HG03039 (cell line): ENCODE measurements at regions not wholly inside any gene's neighbourhood (a gene's known extent, or its start where the extent isn't known, plus 50 kb on each side); places are given as distances from the start of the nearest gene placed in this dataset.

Experiments
- ATAC-seq: cut with Tn5 transposase; IDR thresholded peaks from one replicate; pipeline ENCODE4 v1.9.1; 2021; ENCODE audit warnings: mild to moderate bottlenecking, moderate library complexity; ENCODE audit not compliant: unreplicated experiment

DNA sequence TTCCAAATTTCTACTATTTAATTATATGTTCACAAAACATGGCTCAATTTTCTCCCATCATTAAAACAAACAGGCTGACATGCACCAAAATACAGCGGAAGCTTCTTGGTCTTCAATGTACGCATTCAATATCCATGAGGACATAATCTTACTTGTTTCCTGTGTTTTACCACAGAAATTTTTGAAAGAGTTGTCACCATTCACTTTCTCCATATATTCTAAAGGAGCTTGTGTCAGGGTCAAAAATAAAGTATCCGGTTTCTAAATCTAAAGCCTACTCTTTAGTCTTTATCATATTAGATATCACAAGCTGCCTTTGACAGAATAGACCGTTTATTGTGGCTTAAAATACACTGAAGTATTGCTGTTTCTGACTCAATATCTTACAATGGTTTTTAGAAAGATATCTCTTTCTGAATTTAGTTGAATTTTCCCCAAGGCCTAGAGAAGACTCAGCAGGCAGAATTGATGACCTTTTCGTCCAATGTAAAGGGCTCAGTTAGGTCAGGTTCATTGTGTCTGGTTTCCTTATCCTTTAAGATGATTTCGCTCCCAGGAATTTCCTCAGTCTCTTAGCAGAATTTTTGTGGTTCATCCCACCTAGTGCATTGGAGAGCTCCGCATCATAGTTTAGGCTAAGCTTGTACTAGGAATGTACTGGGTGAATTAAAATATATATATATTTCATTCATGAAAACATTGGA lies 717.2 kb downstream of the NCAM2 start:
- ATAC-seq = no peak

GRCh38 chr21:21722731-21723130 lies 724.5 kb downstream of the NCAM2 start:
- no peak for ATAC-seq

GRCh38 chr21:21730512-21730911 lies 732.3 kb downstream of the NCAM2 start:
- ATAC-seq = no peak

DNA sequence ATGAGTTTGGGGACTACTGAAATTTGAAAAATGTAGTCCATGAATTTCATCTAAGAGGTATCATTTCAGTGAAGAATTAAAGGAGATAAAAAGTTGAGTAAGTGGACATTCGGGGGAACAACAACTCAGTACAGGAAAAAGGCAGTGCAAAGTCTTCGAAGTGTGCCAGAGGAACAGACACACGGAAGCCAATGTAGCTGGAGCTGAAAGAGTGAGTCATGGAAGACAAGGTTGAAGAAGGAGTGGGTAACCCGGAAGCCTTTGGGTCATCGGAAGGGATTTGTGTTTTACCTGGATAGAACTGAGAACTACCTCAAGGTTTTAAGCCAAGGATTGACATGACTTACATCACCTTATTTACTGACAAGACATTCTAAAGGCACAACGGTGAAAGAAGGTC lies 733.4 kb downstream of the NCAM2 start:
- ATAC-seq = no peak

DNA sequence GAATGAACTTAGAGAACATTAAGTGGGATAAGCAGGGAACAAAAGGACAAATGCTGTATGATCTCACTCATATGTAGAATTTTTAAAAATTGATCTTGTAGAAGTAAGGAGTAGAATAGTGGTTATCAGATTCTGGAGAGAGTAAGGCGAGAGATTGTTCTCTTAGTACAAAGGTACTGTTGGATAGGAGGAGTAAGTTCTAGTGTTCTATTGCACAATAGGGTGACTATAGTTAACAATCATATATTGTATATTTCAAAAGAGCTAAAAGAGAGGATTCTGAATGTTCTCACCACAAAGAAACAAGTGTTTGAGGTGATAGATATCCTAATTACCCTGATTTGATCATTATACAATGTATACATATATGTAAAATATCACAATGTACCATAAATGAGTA lies 735.9 kb downstream of the NCAM2 start:
- ATAC-seq = no peak

GRCh38 chr21:21737186-21737585 lies 739.0 kb downstream of the NCAM2 start:
- ATAC-seq = no peak

DNA sequence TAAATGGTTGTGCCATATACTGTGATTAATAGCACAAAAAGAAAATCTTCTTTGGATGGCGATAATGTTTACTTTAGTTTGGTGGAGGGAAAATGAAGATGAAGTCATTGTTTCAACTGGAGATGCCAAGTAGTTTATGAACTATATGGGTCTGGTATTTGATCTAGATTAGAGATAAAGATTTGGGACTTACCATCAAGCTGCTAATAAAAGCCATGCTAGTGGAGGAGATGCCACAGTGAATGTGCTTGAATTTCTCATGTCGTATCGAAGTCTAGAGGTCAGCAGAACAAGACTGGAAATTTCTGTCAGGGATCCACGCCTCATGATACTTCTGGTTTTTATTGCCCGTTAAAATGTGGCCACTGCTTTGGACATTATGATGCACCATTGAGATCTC lies 742.0 kb downstream of the NCAM2 start:
- ATAC-seq = no peak

DNA sequence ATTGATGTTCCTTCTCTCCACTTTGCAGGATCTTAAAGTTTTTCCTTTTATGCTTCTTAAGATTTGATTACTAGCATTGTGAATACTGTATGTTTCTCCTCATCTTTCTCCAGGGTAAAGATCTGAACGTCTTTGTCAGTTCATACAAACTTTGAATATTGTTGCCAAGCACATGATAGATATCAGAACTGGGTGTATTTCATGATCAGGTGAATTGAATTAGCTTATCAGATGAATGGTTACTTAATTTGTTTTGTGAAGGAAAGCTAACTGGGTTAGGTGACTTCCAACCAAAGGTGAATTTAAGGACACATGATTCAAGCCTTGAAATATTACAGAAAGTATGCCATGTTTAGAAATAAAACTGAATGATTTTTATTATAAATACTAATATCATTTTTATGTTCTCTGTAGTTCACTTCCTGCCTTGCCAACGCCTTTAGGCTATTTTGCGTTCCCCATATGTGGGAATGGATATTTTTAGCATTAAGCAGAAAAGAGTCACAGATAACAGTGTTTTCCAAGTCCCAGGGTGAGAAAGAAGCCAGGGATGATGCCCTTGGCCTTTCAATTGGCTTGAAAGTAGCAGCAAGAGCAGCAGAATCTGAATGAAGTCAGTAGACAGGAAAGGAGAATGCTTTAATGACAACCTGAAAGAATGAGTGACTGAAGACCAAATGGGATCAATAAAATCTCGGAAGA lies 752.1 kb downstream of the NCAM2 start:
- no peak for ATAC-seq

DNA sequence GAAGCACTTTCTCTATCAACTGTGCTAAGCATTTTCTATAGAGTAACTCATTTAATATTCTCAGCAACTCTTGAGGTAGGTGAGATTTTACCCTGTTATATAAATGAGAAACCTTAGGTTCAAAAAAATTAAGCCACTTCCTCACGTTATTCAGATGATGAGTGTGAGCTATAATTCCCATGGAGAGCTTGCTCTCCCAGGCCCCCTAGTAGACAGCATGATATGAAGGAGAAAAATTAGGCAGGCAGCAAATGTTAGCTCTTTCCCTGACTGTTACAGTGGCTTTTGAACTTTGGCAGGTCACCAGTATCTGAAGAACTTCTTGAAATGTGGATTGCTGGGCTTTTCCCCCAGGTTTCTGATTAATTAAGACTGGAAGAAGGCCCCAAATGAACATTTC lies 753.1 kb downstream of the NCAM2 start:
- ATAC-seq = no peak

GRCh38 chr21:21762855-21763254 lies 764.6 kb downstream of the NCAM2 start:
- no peak for ATAC-seq

DNA sequence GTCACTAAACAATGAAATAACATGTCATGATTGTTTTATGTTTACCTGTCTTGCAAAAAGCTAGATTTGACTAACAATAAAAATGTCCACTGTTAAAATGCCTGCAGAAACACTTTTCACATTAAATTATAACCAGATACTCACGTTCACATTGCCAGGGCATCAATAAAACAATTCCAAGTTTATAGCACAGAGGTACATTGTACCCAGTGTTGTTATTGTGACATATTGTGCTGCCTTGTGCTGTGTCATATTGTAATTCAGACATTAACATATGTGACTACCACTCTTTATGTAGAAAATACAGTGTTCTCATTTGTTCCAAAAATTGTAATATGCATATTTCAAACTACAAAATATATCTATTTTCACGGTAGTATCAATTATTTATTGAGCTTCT lies 766.1 kb downstream of the NCAM2 start:
- no peak for ATAC-seq

- ATAC-seq = no peak
Observed at GRCh38 chr21:21767276-21767675, 769.1 kb downstream of the NCAM2 start.

DNA sequence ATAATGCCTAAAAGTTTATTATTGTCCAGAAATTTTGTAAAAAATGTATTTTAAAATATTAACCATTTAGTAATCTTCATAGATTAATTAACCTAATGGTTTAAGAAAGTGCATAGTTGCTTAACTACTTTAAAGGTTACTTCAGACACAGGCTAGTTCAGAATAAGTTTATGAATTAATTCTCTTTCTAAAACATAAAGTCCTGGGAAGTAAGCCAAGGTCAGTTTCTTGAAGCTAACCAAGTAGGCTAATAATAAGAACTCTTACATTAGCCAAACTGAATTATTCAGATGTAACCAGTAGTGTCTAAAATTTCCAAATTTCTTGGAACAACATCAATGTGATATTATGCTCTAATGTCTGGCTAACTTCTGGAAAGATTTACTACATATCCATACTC lies 790.4 kb downstream of the NCAM2 start:
- no peak for ATAC-seq

- ATAC-seq = no peak
Observed at GRCh38 chr21:21801921-21802320, 803.7 kb downstream of the NCAM2 start.

DNA sequence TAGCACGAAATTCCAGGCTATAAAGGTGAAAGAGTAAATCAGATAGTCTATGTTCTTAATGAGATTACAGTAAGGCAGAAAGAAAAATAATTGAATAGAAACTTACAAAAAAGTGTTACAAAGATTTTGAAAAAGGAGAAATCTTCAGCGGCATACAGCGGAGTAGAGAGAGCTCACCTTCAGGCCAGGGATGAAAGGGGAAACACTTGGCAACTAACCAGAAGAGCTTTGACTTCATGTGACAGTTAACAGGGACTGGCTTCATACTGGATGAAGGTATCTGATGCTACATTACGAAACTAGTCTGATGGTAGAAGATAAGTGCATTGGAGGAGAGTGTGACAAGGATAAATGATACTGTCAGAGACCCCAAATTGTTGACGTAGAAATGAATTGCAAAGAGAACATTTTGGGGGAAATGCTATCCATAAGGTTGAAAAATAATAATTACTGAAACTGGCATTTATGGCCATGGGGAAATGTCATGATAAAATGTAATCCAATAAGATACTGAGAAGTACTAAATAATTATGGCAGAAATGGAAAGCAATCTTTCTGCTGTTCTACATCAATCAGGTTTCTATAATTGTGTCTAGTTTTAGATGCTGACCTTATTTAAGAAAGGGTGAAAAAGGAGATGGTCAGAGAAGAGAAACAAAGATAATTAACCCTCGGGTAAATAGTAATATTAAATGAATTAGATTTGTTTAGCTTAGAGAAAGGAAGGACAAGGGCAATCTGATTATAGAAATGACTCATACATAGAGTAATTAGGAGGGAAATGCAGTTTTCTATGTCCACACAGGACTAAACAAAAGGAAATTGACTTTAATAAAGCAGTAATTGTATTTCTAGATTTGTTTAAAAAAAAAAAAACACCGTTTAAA lies 808.7 kb downstream of the NCAM2 start:
- no peak for ATAC-seq

DNA sequence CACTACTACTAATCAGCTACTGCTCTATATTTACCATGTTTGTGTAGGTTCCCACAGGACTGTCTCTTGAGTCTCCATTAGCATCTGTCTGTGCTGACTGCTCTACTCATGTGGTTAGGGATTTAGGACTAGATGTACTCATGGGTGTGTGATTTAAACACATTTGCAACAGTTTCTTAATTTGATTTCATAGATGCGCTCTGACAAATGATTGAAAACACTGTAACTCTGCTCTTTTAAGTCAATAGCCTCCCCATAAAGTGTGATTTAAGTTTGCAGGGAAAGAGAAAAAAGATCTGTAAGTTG lies 809.3 kb downstream of the NCAM2 start:
- ATAC-seq = no peak

DNA sequence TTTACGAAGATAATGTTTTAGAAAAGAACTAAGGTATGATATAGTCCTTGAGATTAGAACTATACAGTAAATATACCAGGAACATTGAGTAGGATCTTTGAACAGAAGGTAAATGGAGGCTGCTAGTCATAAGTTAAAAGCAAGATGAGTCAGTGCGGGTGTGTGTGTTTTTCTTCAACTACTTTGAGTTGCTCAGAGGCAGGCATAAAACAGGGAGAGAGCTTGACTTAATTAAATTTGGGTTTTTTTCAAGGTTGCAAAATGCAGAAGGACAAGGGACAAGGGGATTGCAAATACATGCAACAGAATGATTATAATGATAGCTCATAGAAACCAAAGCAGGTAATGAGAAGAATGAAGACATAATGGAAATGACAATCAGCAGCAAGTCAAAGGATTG lies 815.1 kb downstream of the NCAM2 start:
- ATAC-seq = no peak

DNA sequence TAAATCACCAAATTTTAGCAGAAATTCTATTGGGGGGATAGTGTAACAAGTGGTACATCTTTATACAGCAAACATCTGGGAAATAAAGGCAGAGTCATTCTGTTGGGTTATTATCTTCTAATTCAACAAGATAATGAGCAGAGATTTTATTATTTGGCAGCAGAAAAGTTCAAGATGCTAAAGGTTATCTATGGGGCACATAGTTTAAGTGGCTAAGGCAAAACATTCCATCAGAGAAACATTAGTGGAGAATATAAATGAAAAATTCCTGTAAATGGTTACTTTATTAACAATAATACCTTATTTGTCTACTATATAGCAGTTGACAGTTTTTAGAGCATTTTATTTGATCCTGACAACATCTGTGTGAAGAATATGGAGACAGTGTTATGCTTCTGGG lies 815.7 kb downstream of the NCAM2 start:
- ATAC-seq = no peak

DNA sequence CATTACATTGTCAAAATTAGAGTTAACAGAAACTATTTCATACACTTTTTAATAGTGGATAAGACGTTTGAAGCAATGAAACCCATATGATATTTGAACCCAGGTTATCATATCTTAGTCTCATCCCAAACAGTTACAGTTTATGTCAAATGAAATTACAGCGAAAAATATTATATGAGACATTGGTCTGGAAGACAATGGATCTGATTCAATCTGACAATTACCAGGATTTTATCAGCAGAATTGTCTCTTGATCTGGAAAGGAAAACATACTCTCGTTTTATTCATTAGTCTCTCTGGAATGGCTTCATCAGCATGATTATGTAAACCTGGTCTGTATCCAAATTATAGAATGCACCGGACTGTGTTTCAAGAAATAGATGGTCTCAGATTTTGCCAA lies 818.6 kb downstream of the NCAM2 start:
- ATAC-seq = no peak

DNA sequence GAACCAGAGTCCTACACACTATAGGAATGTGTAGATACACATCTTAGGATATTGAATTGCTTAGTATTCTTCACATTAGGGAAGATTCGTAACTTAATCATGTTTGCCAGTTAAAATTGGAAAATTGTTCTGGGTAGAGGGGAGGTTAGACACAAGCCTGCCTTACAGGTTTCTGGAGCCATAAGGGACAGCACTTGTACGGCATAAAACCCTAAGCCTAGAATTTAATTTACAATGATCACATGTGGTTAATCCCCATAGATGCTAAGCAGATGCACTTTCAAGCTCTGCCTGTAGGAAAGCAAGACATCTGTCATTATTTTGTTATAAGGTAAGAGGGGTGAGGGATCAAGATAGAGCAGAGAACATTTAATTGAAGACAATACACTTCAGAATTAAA lies 820.7 kb downstream of the NCAM2 start:
- no peak for ATAC-seq

DNA sequence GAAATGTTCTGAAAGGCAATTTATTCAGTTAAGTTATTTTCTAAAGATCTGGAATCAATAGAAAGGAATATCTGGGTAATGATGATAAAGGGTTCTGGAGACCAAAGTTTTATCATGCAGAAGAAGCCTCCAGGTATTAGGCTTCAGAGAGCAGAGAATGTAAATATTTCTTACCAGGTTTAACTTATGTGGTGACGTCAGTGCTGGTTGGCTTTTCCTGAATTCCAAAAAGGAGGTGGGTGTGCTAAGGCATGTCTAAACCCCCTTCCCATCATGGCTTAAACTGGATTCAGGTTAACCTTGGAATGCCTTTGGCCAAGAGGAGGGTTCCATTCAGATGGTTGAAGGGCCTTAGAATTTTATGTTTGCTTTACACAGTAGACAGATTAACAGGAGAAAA lies 829.9 kb downstream of the NCAM2 start:
- no peak for ATAC-seq

DNA sequence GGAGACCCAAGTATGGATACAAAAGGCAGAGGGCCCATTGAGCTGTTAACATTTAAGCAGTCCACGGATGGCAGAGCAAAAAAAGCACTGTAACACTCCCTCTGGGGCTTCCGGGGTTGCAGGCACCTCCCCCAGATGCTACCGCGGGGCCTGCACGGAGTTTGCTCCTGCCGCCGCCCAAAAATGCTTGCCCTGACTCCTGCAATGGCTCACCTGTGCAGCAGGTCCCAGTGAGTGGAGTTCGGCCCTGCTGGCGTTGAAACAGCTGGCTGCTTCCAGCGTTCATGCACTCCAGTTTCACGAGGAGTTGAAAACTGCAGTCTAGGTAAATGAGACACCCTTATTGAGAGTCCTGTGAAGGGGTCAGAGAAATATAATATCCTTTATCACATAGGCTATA lies 832.8 kb downstream of the NCAM2 start:
- ATAC-seq = no peak
